ENCODE measurements at regions not wholly inside any gene's neighbourhood (a gene's known extent, or its start where the extent isn't known, plus 50 kb on each side); places are given as distances from the start of the nearest gene placed in this dataset.
"Not testable (repeated sequence)": the region's sequence is repeated elsewhere in the genome, so short reads cannot be mapped to it uniquely, and the experiment has no call there.

DNA sequence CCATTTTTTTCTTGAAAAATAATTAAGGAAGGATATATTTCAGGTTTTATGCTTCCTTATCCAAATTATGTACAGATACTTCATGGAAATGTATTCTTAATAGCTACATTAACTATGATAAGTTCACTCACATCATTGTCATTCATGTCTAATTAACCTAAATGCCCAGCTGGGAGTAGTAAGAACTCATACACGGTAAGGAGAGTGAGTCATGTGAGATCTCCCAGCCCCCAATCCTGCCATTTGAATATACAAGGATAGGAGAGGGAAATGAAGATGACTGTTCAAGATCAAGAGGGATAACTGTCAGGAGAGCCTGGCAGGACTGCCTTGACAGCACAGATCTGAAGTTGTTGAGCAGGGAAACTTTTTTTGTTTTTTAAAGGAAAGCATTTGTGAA lies 343.4 kb upstream of the USP15 start:
- DNase-seq, result no peak

DNA sequence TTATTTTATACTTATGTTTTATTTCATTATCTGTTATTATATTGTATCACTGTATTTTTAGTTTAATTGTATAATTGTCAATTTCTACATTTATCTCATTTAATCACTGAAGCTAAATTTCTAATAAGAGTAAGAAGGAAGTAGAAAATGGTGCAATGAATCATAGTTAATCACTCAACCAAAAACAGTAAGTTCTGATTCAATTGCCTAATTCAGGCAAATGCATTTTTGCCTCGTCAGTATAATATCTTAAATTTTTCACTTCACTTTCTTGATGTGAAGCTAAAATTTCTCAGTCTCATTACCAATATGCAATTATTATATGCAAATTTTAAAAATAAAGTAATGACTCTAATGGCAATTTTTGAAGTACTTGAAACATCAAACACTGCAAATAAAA lies 340.5 kb upstream of the USP15 start:
- DNase-seq, result no peak

DNA sequence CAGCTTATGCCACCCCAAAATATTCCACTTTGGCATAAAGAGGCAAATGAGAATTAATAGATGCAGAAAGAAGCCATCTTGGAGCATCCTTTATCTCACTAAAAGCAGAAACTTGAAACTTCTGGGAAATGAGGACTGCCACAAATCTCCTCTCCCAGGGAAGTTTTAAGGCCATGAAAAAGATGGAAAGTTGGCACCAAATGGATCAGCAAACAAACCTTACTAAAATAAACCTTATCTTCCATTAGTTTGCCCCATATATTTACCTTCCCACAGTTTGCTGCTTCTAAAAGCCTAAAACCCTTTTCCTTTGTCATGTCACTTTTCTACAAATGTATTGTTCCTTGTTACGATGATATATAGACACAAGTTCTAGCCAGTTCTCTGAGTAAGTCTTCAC lies 340.0 kb upstream of the USP15 start:
- no peak for DNase-seq

DNA sequence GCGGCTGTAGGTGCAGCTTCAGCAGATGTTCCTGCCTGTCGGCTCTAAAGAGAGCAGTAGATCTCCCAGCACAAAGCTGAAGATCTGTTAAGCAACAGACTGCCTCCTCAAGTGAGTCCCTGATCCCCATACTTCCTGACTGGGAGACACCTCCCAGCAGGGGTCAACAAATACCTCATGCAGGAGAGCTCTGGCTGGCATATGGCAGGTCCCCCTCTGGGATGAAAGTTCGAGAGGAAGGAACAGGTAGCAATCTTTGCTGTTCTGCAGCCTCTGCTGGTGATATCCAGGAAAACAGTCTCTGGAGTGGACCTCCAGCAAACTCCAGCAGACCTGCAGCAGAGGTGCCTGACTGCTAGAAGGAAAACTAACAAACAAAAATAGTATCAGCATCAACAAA lies 337.1 kb upstream of the USP15 start:
- no peak for DNase-seq

DNA sequence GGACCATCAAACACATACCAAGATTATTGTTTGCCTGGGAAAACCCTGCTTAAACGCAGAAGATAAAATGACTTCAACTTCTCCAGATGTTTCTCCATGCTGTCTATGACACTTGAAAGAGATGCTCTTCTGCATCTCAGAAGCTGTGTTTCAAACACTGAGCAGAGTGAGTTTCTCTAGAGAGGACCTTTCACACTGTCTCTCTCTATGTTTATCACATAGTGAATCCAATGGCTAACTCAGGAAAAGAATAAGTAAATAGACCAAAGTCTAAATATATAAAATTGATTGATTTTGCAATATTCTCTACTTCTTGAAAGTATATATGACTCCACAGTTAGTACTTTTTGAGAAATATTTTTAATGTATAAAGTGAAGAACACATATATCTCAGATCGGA lies 325.6 kb upstream of the USP15 start:
- no peak for DNase-seq

DNA sequence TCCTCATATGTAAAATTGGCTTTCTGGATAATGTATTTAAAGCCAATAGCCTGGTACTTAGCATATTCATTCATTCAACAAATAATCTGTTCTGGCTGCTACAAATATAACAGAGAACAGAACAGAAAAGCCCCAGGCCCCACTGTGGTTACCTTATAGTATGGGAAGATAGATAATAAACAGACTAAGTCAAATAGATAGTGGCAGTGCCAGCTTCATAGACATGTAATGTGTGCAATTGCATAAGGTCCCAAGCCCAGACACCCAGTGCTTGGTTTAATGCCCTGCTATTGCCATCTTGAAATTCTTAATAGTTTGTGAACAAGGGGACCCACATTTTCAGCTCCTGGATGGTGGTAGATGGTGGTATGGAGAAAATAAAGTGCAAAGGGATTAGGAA lies 320.2 kb upstream of the USP15 start:
- DNase-seq, result no peak

DNA sequence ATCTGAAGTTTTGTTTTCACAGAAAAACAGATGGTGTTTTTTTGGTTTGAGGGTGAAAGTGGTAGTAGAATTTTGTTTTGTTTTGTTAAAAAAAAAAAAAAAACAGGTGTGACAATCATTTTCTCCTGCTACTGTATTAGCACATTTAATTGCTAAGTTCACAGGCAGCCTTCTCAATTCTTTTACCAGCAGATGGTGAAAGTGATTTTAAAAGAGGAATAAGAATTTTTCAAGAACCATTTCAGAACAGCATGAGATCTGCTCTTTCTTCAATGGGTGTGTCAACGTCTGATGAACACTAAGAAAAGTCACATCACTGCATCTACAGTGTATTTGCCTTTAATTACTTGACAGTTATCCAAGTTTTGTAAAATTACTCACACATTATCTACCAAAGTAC lies 303.7 kb upstream of the USP15 start:
- DNase-seq, result no peak

DNA sequence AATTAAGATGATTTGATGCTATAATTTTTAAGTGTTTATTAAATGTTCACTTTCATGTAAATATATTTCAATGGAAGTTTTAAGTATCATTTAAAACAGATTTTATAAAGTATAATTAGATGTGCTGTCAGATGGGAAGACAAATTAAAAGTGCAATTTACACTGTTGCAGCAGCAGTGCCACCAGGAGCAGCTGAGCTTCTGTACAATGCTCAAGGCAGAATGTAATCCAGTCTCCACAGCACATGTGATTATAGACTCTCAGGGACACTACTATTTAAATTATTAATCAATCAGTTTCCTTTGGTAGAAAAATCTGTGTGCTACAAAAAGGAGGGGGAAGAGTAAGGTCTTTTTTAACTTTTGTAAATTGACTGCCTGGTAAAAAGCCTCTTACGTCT lies 285.7 kb upstream of the USP15 start:
- DNase-seq, result no peak

DNA sequence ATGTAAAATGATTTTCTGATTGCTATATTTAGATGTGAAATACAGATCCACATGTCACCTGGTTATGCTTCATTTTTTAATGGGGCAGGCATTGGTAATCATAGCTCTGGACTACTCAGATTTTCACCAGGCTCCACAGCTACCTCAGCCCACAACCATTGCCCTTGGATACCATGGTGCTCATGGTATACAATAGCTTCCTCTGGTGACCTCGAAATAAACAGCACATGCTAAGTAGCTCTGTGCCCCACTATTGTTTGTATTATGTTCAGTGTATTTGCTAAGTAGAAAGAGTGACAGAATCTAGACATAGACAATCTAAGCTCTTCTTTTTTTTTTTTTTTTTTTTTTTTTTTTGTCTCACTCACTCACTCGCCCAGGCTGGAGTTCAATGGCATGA lies 274.4 kb upstream of the USP15 start:
- DNase-seq, result no peak

DNA sequence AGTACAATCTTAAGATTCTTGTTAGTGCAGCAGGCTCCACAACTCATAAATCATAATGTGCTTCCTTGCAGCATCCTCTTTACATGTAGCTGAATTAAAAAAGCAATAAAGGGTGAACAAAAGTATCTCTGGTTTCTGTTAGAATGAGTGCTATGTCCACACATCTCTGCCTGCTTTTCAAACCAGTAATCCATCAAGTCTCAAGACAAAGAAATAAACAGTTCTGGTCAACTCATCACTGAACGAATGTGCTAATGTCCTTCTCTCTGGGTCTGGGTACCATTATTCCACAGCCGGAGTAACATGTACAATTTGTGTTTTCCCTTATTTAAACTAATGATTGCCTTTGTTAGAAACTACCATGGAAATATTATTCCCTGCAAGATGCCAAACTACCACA lies 273.0 kb upstream of the USP15 start:
- DNase-seq, result no peak

DNA sequence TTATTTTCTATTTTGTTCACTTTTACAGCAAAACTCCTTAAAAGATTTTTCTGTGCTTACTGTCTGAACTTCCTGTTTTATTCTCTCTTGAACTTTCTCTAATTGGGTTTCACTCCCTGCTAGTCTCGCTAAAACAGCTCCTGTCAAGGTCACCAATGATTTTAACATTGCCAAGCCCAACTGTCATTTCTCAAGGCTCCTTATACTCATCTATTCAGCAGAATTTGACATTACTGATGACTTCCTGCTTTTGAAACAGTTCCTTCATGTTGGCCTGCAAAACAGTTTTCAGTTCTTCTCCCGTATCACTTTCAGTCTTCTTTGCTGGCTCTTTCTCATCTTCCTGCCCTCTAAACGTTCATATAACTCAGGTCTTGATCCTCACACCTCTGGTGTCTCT lies 268.5 kb upstream of the USP15 start:
- no peak for DNase-seq

DNA sequence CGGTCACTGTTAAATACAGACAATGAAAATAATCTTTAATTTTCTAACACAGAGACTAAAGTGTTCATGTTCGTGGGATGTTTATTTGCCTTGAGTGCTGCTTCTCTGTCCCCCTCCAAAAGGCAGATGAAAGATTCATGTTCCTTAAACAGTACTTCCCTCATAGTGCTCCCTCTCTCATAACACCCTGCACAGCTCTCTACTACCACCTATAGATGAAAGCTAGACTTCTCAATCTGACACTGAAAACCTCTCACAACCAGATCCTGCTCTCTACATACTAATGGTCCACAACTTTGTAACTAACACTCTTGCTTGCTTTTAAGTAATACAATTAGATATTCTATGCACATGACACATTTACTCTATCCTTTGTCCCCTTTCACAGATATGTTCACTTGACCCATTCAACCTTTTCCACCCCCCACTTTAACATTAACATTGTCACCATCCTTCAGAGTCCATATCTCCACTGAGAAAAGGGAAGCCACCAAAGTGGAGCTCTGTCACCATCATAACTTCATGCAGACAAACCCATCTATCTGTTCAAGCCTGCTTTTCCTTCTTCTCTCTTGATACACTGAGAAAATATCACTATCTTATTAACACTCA lies 266.4 kb upstream of the USP15 start:
- DNase-seq, result no peak

DNA sequence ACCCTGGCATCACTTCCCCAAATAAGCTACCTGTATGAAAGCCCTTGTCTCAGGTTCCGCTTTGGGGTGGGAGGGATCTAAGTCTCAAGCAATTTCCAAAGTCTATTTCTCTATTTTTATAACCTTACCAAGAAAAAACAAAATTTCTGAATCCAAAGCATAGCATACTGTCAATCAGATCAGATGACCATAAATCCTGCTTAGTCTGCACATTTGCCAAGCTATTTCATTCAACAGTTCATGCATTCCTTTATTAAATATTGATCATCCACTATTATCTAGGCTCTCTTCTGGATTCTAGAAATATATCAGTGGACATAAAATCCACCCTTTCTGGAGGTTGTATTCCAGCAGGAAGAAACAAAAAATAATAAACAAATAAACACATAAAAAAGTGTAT lies 263.5 kb upstream of the USP15 start:
- DNase-seq, result no peak

DNA sequence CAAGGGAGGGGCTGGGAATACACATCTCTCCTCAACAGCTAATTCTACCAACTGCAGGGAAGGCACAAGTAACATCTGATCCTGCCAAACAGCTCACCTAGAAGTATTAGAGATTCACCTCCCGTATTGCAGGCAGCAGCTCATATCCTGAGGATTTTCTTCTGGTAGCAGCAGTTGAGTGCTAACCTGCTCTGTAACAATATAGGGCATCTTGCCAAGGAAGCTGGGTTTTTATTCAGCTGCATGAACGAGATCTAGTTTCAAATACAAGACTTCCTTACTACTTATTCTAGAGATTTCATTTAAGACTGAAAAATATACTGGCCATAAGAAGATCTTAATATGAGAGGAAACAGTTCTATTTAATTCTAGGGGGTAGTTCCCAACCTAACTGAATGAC lies 261.4 kb upstream of the USP15 start:
- no peak for DNase-seq

DNA sequence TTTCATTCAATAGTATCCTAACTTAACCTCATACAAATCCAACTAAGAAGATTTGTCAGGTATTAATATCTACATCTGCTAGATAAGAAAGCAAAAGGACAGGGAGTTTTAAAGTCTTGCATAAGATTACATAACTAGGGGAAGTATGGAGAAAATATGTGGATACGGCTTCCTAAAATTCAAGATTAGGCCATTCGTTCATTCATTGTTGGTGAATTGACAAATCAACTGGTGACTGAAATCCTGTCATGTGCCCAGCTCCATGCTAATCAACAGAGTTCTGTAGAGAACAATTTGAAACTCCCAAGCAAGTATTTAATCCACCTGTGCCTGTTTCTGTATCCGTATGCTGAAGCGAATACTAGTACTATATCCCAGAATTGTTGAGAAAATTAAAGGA lies 260.9 kb upstream of the USP15 start:
- no peak for DNase-seq

DNA sequence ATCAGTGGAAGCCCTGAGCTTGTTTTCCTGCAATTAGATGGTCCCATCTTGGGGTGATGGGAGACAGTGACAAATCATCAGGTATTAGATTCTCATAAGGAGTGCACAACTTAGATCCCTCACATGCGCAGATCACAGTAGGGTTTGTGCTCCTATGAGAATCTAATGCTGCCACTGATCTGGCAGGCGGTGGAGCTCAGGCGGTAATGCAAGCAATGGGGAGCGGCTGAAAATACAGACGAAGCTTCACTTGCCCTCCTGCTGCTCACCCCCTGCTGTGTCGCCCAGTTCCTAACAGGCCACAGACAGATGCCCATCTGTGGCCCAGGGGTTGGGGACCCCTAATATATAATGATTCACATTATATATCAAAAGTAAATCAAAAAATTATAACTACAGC lies 258.8 kb upstream of the USP15 start:
- DNase-seq, result no peak

DNA sequence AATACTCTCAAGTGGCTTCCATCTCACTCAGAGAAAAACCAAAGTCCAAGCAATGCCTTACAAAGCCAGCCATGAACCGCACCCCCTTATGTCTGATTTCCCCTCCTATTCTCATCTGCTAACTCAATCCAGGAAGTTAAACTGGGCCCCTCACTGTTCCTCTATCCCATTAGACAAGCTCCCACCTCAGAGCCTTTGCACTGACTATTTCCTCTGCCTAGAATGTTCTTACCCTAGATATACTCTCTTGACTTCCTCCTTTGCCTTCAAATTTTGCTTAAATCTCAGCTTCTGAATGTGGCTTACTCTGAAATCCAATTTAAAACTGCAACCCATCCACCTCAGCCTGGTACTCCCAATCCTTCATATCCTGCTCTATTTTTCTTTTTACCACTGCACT lies 257.0 kb upstream of the USP15 start:
- DNase-seq, result no peak

DNA sequence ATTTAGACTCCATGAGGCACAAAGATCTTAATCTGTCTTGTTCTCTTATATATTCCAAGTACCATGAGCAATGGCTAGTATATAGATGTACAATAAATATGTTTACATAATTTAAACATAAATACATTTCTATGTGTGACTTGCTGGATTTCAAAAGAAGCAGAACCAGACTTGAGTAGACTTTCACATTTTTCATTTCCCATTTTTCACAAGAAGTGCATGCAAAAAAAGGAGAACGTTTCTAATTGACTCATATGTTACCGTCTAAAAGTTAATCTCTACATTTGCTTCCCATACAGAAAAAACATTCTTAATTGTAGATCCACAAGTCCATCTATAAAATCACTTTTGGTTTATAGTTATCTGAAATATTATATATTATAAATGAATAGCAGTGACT lies 256.5 kb upstream of the USP15 start:
- DNase-seq, result no peak

DNA sequence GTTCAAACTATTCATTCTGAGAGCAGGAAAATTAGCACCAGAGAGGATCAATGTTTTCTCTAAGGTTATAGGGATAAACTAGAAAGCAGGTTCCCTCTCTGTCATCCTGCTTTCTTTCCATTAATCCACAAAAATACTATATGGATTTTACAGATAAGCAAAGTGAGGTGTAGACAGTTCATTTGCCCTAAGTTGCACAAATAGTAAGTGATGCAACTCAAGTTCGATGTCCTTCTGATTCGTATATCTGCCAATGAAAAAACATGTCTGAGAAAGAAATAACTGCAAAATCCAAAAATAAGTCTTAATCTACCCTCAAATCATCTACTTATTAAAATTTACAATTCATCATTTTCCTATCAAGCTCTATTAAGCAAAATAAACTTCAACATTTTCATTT lies 254.6 kb upstream of the USP15 start:
- DNase-seq, result no peak

DNA sequence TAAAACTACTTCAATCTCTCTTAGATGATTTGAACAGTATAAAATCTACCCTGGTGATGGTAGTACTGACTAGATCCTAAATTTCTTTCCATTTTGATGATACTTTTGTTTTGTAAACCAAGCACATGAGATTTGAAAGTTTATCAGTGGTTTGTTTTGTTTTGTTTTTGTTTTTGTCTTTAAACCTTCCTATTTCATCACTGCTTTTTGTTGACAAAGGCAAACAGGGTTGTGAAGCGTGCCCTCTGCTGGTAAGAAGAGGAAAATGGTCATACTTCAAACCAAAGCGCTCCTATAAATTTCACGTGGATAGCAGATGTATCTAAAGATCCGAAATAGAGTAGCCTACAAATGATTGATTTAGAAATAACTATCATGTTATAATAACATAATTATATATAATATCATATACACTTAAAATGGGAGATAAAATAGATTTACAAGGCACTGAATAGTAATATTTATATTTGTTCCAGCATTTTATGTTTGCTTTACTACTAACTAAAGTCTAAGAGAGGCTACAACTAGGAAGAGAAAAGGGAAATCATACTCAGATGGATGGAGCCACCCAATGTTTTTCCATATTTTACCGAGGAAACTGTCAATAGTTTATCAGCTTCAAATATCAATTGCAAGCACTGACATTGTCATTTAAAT lies 254.0 kb upstream of the USP15 start:
- no peak for DNase-seq

DNA sequence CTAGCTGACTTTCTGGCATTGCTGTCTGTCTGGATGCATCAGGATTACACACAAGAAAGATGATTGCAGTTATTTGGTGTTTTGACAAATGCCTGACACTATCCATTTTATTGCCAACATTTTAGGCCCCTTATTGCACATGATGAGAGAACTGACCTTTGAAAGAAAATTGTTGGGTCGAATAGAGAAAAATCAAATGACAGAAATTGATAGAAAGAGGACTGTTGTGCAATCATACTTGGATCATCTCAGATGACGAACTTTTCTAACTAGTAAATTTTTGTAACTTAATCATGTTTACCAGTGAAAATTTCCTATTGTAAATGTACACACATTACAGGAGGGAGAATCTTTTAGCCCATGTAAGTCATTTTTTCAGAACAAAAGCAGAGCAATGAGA lies 251.5 kb upstream of the USP15 start:
- no peak for DNase-seq

DNA sequence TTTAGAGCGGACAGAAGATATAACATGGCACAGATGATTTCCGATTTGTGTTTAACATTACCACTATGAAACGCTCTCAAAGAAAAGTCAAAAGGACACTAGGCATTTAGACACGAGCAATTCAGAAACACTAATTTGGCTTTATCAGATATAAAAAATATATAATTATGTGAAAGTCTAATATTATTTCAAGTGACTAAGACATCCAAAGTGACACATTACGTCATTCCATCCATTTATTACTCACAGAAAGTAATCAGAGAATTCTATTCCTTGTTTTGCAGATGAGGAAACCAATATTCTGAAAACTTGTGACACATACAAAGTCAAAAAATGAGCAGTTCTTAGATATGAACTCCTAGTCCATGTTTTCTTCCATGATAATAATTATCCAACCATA lies 250.8 kb upstream of the USP15 start:
- no peak for DNase-seq

DNA sequence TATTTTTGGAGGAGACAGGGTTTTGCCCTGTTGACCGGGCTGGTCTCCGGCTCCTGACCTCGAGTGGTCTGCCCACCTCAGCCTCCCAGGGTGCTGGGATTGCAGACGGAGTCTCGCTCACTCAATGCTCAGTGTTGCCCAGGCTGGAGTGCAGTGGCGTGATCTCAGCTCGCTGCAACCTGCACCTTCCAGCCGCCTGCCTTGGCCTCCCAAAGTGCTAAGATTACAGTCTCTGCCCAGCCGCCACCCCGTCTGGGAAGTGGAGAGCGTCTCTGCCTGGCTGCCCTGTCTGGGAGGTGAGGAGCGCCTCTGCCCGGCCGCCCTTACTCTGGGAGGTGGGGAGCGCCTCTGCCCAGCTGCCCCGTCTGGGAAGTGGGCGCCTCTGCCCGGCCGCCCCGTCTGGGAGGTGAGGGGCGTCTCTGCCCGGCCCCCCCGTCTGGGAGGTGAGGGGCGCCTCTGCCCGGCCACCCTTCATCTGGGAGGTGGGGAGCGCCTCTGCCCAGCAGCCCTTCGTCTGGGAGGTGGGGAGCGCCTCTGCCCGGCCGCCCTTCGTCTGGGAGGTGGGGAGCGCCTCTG lies 249.8 kb upstream of the USP15 start:
- not testable (repeated sequence) for DNase-seq

DNA sequence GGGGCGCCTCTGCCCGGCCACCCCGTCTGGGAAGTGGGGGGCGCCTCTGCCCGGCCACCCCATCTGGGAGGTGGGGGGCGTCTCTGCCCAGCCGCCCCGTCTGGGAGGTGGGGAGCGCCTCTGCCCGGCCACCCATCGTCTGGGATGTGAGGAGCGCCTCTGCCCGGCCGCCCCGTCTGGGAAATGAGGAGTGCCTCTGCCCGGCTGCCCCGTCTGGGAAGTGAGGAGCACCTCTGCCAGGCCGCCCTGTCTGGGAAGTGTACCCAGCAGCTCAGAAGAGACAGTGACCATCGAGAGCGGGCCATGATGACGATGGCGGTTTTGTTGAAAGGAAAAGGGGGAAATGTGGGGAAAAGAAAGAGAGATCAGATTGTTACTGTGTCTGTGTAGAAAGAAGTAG lies 249.2 kb upstream of the USP15 start:
- not testable (repeated sequence) for DNase-seq

DNA sequence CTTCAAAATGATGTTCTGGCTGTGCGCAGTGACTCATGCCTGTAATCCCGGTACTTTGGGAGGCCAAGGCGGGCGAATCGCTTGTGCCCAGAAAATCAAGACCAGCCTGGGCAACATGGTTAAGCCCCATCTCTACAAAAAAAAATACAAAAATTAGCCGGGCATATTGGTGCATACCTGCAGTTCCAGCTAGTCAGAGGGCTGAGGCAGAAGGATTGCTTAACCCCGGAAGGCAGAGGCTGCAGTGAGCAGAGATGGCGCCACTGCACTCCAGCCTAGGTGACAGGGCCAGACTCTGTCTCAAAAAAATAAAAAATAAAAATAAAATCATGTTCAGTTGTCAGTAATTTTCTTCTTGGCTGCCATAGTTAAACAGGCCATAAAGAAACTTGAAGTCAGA lies 245.9 kb upstream of the USP15 start:
- no peak for DNase-seq

Data from skin of body (tissue), 1 donor.